ENCODE measurements at regions not wholly inside any gene's neighbourhood (a gene's known extent, or its start where the extent isn't known, plus 50 kb on each side); places are given as distances from the start of the nearest gene placed in this dataset.

GRCh38 chr1:59020151-59020997 lies 236.5 kb upstream of the JUN start:
- Histone ChIP-seq H3K4me3 (no peak overlapping the region), H3K4me1 (peaks cover 14% of the 10 kb centered on the region), H3K36me3 (replicated peaks in 1 of 2; ENCODE audit: insufficient read depth in 1 of 2, low read depth in 2 of 2) (no peaks in the 10 kb centered on the region), H3K27me3 (no peaks in the 10 kb centered on the region), H3K9me3 (no peaks in the 10 kb centered on the region), H3K27ac (peak overlapping the region; percentile 41 to 82 (median 63))
- TF ChIP-seq CTCF (IDR thresholded peaks at IDR 0.05), result no peak
- TF ChIP-seq POLR2A (IDR thresholded peaks at IDR 0.05), result peak in 1 of 3 donors; percentile 32
- intact Hi-C loops (cut with DNase I), result no loop called here
- ATAC-seq, result peak; percentile 92
- WGBS, 2 donors, result 42 to 45% methylated on average over 2 of the region's 2 CpGs
- peak; percentile 55 to 80 (median 62) for DNase-seq

- no peak for ATAC-seq
- no peaks in the 10 kb centered on the region for H3K9me3 ChIP-seq
- peaks cover 20% of the 10 kb centered on the region for H3K4me1 ChIP-seq
- WGBS, 2 donors, result 93 to 96% methylated on average over 3 of the region's 3 CpGs
- DNase-seq, result no peak
- TF ChIP-seq POLR2A (IDR thresholded peaks at IDR 0.05), result no peak
- no peak for TF ChIP-seq CTCF (IDR thresholded peaks at IDR 0.05)
- H3K36me3 ChIP-seq (replicated peaks in 1 of 2; ENCODE audit: insufficient read depth in 1 of 2, low read depth in 2 of 2), result no peaks in the 10 kb centered on the region
- H3K27me3 ChIP-seq, result no peaks in the 10 kb centered on the region
- intact Hi-C loops (cut with DNase I), result no loop called here
- H3K27ac ChIP-seq, result no peak overlapping the region
- H3K4me3 ChIP-seq, result no peak overlapping the region
Measured at GRCh38 chr1:59022199-59022598, 238.4 kb upstream of the JUN start.

DNA sequence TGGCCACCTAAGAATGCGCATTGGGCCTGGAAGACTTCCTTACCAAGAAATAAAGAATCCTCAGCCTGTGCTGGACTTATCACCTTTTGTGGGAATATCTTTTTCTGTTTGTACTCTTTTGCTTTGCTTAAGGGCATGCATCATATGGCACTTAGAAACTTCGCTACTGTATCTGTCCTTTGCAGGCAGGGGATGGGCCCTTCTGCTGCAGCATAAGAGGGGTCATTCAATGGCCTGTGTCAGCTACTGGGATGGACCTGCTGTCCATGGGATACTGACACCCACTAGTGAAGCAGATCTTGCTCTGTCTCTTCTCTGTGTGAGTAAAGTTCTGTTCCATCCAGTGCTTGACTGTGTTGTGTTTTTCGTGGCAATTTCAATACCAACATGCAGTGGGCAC lies 239.0 kb upstream of the JUN start:
- 92 to 97% methylated on average over 3 of the region's 3 CpGs for WGBS, 2 donors
- no peak overlapping the region for H3K4me3 ChIP-seq
- ATAC-seq, result no peak
- H3K9me3 ChIP-seq, result no peaks in the 10 kb centered on the region
- DNase-seq, result no peak
- no peak overlapping the region for H3K27ac ChIP-seq
- intact Hi-C loops (cut with DNase I), result no loop called here
- no peaks in the 10 kb centered on the region for H3K27me3 ChIP-seq
- no peak for TF ChIP-seq POLR2A (IDR thresholded peaks at IDR 0.05)
- no peak for TF ChIP-seq CTCF (IDR thresholded peaks at IDR 0.05)
- peaks cover 24% of the 10 kb centered on the region for H3K4me1 ChIP-seq
- no peaks in the 10 kb centered on the region for H3K36me3 ChIP-seq (replicated peaks in 1 of 2; ENCODE audit: insufficient read depth in 1 of 2, low read depth in 2 of 2)

- H3K9me3 ChIP-seq, result no peaks in the 10 kb centered on the region
- no peaks in the 10 kb centered on the region for H3K27me3 ChIP-seq
- no peaks in the 10 kb centered on the region for H3K36me3 ChIP-seq (replicated peaks in 1 of 2; ENCODE audit: insufficient read depth in 1 of 2, low read depth in 2 of 2)
- WGBS, 2 donors, result 86 to 90% methylated on average over 2 of the region's 2 CpGs
- H3K4me1 ChIP-seq, result peaks cover 22% of the 10 kb centered on the region
- TF ChIP-seq CTCF (IDR thresholded peaks at IDR 0.05) (no peak), POLR2A (IDR thresholded peaks at IDR 0.05) (no peak)
- peak overlapping the region in 3 of 4 donors; percentile 3 to 33 (median 22) for H3K27ac ChIP-seq
- intact Hi-C loops (cut with DNase I), result no loop called here
- H3K4me3 ChIP-seq, result no peak overlapping the region
- DNase-seq, result no peak
- no peak for ATAC-seq
Measured at GRCh38 chr1:59025201-59025600, 241.4 kb upstream of the JUN start.
